Trophoblast cell (in vitro differentiated cells and primary cell): ENCODE measurements at regions not wholly inside any gene's neighbourhood (a gene's known extent, or its start where the extent isn't known, plus 50 kb on each side); places are given as distances from the start of the nearest gene placed in this dataset.

Experiments used
- DNase-seq, 2 donors: peaks; one replicate each; pipeline ENCODE4 v3.0.0-alpha.2; 2016
- H2AFZ ChIP-seq: 2 replicates; pipeline ENCODE4 v1.6.1; 2013; ENCODE audit warnings: low read length, moderate library complexity, mild to moderate bottlenecking; ENCODE audit not compliant: insufficient read depth, poor library complexity
- H2AK5ac ChIP-seq: 2 replicates; pipeline ENCODE4 v1.6.1; 2013; ENCODE audit warnings: mild to moderate bottlenecking, low read length
- H2BK120ac ChIP-seq: 2 replicates; pipeline ENCODE4 v1.6.1; 2013; ENCODE audit warnings: low read length, mild to moderate bottlenecking, moderate library complexity; ENCODE audit not compliant: insufficient read depth, poor library complexity
- H2BK12ac ChIP-seq: 2 replicates; pipeline ENCODE4 v1.6.1; 2013; ENCODE audit warnings: mild to moderate bottlenecking, low read length, moderate library complexity
- H2BK5ac ChIP-seq: 2 replicates; pipeline ENCODE4 v1.6.1; 2013; ENCODE audit warnings: low read length, low read depth, moderate library complexity, mild to moderate bottlenecking; ENCODE audit not compliant: poor library complexity
- H3K14ac ChIP-seq: 2 replicates; pipeline ENCODE4 v1.6.1; 2013; ENCODE audit warnings: mild to moderate bottlenecking, low read length
- H3K18ac ChIP-seq: 2 replicates; pipeline ENCODE4 v1.6.1; 2013; ENCODE audit warnings: mild to moderate bottlenecking, low read length
- H3K23ac ChIP-seq: 2 replicates; pipeline ENCODE4 v1.6.1; 2013; ENCODE audit warnings: low read length
- H3K27ac ChIP-seq: 2 replicates; pipeline ENCODE4 v1.5.1; 2013; ENCODE audit warnings: low read depth, mild to moderate bottlenecking, inconsistent platforms, low read length, moderate library complexity
- H3K27me3 ChIP-seq: 2 replicates; pipeline ENCODE4 v1.6.1; 2013; ENCODE audit warnings: inconsistent platforms, mild to moderate bottlenecking, low read length, moderate library complexity; ENCODE audit not compliant: insufficient read depth
- H3K36me3 ChIP-seq, 2 experiments: 1 replicate in 1 of 2; 2 replicates in 1 of 2; pipeline ENCODE4 v1.6.1; 2013; ENCODE audit warnings: low read length in 2 of 2, mild to moderate bottlenecking in 2 of 2, moderate library complexity in 1 of 2; ENCODE audit not compliant: insufficient read depth in 2 of 2, control insufficient read depth in 1 of 2
- H3K4ac ChIP-seq: 2 replicates; pipeline ENCODE4 v1.6.1; 2013; ENCODE audit warnings: low read depth, mild to moderate bottlenecking, low read length, moderate library complexity
- H3K4me1 ChIP-seq, 2 experiments: 1 replicate in 1 of 2; 2 replicates in 1 of 2; pipeline ENCODE4 v1.6.1; 2013; ENCODE audit warnings: low read length in 2 of 2, mild to moderate bottlenecking in 2 of 2, moderate library complexity in 1 of 2; ENCODE audit not compliant: insufficient read depth in 2 of 2, control insufficient read depth in 1 of 2
- H3K4me2 ChIP-seq: 2 replicates; pipeline ENCODE4 v1.6.1; 2013; ENCODE audit warnings: inconsistent platforms, mild to moderate bottlenecking, low read length, moderate library complexity
- H3K4me3 ChIP-seq: 2 replicates; pipeline ENCODE4 v1.5.1; 2013; ENCODE audit warnings: mild to moderate bottlenecking, low read depth, low read length, inconsistent platforms
- H3K79me1 ChIP-seq: one replicate; pipeline ENCODE4 v1.6.1; 2013; ENCODE audit warnings: low read length
- H3K79me2 ChIP-seq: 2 replicates; pipeline ENCODE4 v1.6.1; 2013; ENCODE audit warnings: low read length, mild to moderate bottlenecking; ENCODE audit not compliant: control insufficient read depth, insufficient read depth, poor library complexity
- H3K9ac ChIP-seq: 2 replicates; pipeline ENCODE4 v1.6.1; 2013; ENCODE audit warnings: mild to moderate bottlenecking, low read length
- H3K9me3 ChIP-seq: 2 replicates; pipeline ENCODE4 v1.6.1; 2013; ENCODE audit warnings: low read depth, mild to moderate bottlenecking, control low read depth, inconsistent platforms, low read length; ENCODE audit not compliant: insufficient read depth
- H4K12ac ChIP-seq: 2 replicates; pipeline ENCODE4 v1.6.1; 2013; ENCODE audit warnings: low read depth, mild to moderate bottlenecking, low read length, moderate library complexity
- H4K8ac ChIP-seq: 2 replicates; pipeline ENCODE4 v1.6.1; 2013; ENCODE audit warnings: low read depth, mild to moderate bottlenecking, low read length, moderate library complexity
- H4K91ac ChIP-seq: one replicate; pipeline ENCODE4 v1.6.1; 2013; ENCODE audit warnings: low read depth, mild to moderate bottlenecking, low read length, moderate library complexity
- WGBS: extraction: QIAGEN DNeasy Blood & Tissue Kit; methylation state at CpG from one replicate; pipeline ENCODE4 v1.1.7; 2013; ENCODE audit warnings: missing lambda C conversion rate; ENCODE audit not compliant: insufficient read length, insufficient coverage; ENCODE audit errors: extremely low coverage; 5-methylcytosine and 5-hydroxymethylcytosine counted together

DNA sequence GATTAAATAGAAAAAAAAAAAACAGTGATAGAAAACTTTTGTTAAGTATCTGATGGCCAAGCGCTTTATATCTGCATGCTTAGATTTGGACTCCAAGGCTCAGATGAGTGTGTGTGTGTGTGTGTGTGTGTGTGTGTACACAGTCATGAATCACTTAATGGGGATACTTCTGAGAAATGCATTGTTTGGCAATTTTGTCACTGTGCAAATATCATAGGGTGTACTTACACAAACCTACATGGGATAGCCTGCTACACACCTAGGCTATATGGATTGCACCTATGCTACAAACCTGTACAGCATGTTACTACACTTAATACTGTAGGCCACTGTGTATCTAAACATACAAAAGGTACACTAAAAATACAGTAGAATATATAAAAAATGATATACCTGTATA is 635.6 kb upstream of the NUDT12 start:
- Histone ChIP-seq H3K9ac (no peak overlapping the region), H3K79me1 (no peaks in the 10 kb centered on the region), H3K79me2 (no peaks in the 10 kb centered on the region), H4K8ac (no peak overlapping the region), H3K27ac (no peak overlapping the region), H3K23ac (no peak overlapping the region), H3K36me3 (no peaks in the 10 kb centered on the region), H3K4me3 (no peak overlapping the region), H2BK12ac (no peak overlapping the region), H3K9me3 (no peaks in the 10 kb centered on the region), H4K91ac (no peak overlapping the region), H2AFZ (no peak overlapping the region), H3K4me2 (no peak overlapping the region), H3K4ac (no peak overlapping the region), H3K27me3 (no peaks in the 10 kb centered on the region), H3K4me1 (no peaks in the 10 kb centered on the region), H3K18ac (no peak overlapping the region), H2BK120ac (no peak overlapping the region), H2BK5ac (no peak overlapping the region), H3K14ac (no peak overlapping the region), H4K12ac (no peak overlapping the region), H2AK5ac (no peak overlapping the region)
- DNase-seq: no peak
- no CpG with 5 or more reads among the region's 1 CpG for WGBS

DNA sequence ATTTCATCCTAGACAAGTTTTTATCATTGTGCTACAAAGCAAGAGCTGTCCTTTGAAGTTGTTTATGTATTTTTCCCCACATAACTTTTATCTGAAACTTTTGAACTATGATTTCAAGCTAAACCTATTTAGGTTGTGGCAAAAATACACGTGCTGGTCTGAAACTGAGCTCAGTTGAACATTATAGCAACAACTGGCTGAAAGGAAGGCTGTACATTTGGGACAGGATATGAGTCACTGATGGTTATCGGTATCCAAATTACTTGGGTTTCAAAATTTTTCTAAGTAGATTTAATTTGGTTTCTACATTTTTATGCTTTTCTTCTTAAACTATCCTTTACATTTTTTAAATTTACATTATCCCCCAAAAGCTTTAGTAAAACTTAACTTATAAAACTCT is 627.3 kb upstream of the NUDT12 start:
- Histone ChIP-seq H3K4me1 (no peaks in the 10 kb centered on the region), H3K27ac (no peak overlapping the region), H3K4me2 (no peak overlapping the region), H3K23ac (no peak overlapping the region), H3K79me1 (no peaks in the 10 kb centered on the region), H3K9ac (no peak overlapping the region), H3K79me2 (no peaks in the 10 kb centered on the region), H2BK120ac (no peak overlapping the region), H3K27me3 (no peaks in the 10 kb centered on the region), H4K91ac (no peak overlapping the region), H2AK5ac (no peak overlapping the region), H2BK12ac (no peak overlapping the region), H3K4ac (no peak overlapping the region), H3K4me3 (no peak overlapping the region), H2BK5ac (no peak overlapping the region), H3K14ac (no peak overlapping the region), H3K18ac (no peak overlapping the region), H3K36me3 (no peaks in the 10 kb centered on the region), H2AFZ (no peak overlapping the region), H3K9me3 (peaks cover 14% of the 10 kb centered on the region), H4K8ac (no peak overlapping the region), H4K12ac (no peak overlapping the region)
- WGBS: no CpG with 5 or more reads among the region's 2 CpGs
- peak in 1 of 2 donors; percentile 40 for DNase-seq

DNA sequence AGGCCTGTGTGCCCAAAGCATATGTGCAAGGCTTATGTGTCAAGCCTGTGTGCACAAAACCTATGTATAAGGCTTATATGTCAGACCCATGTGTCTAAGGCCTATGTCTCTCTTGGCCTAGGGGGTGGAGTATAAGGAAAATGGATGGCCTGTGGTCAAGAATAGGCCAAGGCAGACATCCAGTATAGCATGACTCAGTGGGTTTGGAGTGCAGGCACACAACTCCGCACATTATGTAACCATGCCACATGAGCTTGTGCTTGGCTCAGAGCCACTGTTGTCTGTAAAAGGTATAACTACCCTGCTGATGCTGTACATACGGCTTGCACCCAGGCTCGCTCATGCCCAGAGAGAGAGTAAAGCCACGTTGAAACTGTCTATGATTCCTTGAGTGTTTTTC is 626.4 kb upstream of the NUDT12 start:
- H2AK5ac ChIP-seq: no peak overlapping the region
- H3K27me3 ChIP-seq: no peaks in the 10 kb centered on the region
- no CpG with 5 or more reads among the region's 4 CpGs for WGBS

DNA sequence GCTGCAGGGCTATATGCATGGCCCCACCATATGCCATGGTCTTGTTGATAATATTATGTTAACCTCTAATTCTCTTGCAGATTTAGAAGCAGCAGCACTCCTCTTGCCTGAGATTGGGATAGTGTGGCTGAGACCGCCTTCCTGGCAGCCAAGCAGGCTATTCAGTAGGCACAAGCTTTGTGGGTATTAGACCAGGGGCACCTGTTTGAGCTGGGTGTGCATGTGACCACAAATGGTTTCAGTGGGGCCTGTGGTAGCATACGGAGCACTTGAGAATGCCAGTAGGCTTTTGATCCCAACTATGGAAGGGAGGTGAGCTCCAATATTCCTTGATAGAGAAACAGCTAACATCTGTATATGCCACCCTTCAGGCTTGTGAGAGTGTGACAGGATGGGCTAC is 625.1 kb upstream of the NUDT12 start:
- H3K79me2 ChIP-seq: no peaks in the 10 kb centered on the region
- no peak overlapping the region for H2BK5ac ChIP-seq
- H2BK12ac ChIP-seq: no peak overlapping the region

More for the DNA sequence above, 626.4 kb upstream of the NUDT12 start:
- Histone ChIP-seq H3K4ac (no peak overlapping the region), H3K4me2 (no peak overlapping the region), H3K23ac (no peak overlapping the region), H4K12ac (no peak overlapping the region), H3K36me3 (no peaks in the 10 kb centered on the region), H4K8ac (no peak overlapping the region), H3K9ac (no peak overlapping the region), H3K4me1 (no peaks in the 10 kb centered on the region), H2BK120ac (no peak overlapping the region), H3K27ac (no peak overlapping the region), H2BK5ac (no peak overlapping the region), H3K9me3 (peaks cover 14% of the 10 kb centered on the region), H3K14ac (no peak overlapping the region), H2AFZ (no peak overlapping the region), H4K91ac (no peak overlapping the region), H3K79me2 (no peaks in the 10 kb centered on the region), H3K79me1 (no peaks in the 10 kb centered on the region), H3K4me3 (no peak overlapping the region), H2BK12ac (no peak overlapping the region), H3K18ac (no peak overlapping the region)
- no peak for DNase-seq

More for the DNA sequence above, 625.1 kb upstream of the NUDT12 start:
- Histone ChIP-seq H2BK120ac (no peak overlapping the region), H3K4me3 (no peak overlapping the region), H3K9ac (no peak overlapping the region), H2AFZ (no peak overlapping the region), H4K91ac (no peak overlapping the region), H3K4me2 (no peak overlapping the region), H3K18ac (no peak overlapping the region), H3K9me3 (peaks cover 14% of the 10 kb centered on the region), H2AK5ac (no peak overlapping the region), H3K4me1 (no peaks in the 10 kb centered on the region), H3K79me1 (no peaks in the 10 kb centered on the region), H3K14ac (no peak overlapping the region), H3K23ac (no peak overlapping the region), H3K27me3 (no peaks in the 10 kb centered on the region), H3K4ac (no peak overlapping the region), H3K27ac (no peak overlapping the region), H4K8ac (no peak overlapping the region), H4K12ac (no peak overlapping the region), H3K36me3 (no peaks in the 10 kb centered on the region)
- DNase-seq: no peak
- no CpG with 5 or more reads among the region's 2 CpGs for WGBS
